ENCODE measurements at regions not wholly inside any gene's neighbourhood (a gene's known extent, or its start where the extent isn't known, plus 50 kb on each side); places are given as distances from the start of the nearest gene placed in this dataset.
A peak's percentile ranks its signal among the peaks of the same experiment; 100 is the strongest.

GRCh38 chr11:23973244-23973643, 523.6 kb upstream of the LUZP2 start:
- DNase-seq: no peak

- no peak for DNase-seq
Observed at GRCh38 chr11:23974051-23974450, 522.8 kb upstream of the LUZP2 start.

- DNase-seq: no peak
Observed at GRCh38 chr11:23974601-23975000, 522.3 kb upstream of the LUZP2 start.

GRCh38 chr11:23976426-23976825, 520.4 kb upstream of the LUZP2 start:
- DNase-seq: no peak

GRCh38 chr11:23976841-23977271, 520.0 kb upstream of the LUZP2 start:
- no peak for DNase-seq

- DNase-seq: no peak
Observed at GRCh38 chr11:23988381-23989006, 508.4 kb upstream of the LUZP2 start.

GRCh38 chr11:23990346-23991164, 506.3 kb upstream of the LUZP2 start:
- DNase-seq: no peak

GRCh38 chr11:23991165-23991539, 505.7 kb upstream of the LUZP2 start:
- no peak for DNase-seq

- DNase-seq: no peak
Observed at GRCh38 chr11:23995891-23996290, 501.0 kb upstream of the LUZP2 start.

GRCh38 chr11:23997356-23997755, 499.5 kb upstream of the LUZP2 start:
- no peak for DNase-seq

- DNase-seq: peak; percentile 31
Observed at GRCh38 chr11:24005202-24005876, 491.5 kb upstream of the LUZP2 start.

GRCh38 chr11:24043842-24044241, 453.0 kb upstream of the LUZP2 start:
- DNase-seq: no peak

GRCh38 chr11:24046731-24047130, 450.1 kb upstream of the LUZP2 start:
- no peak for DNase-seq

GRCh38 chr11:24056051-24056450, 440.8 kb upstream of the LUZP2 start:
- no peak for DNase-seq

- no peak for DNase-seq
Observed at GRCh38 chr11:24060125-24060524, 436.7 kb upstream of the LUZP2 start.

- DNase-seq: no peak
Observed at GRCh38 chr11:24064309-24064903, 432.4 kb upstream of the LUZP2 start.

GRCh38 chr11:24068197-24068596, 428.7 kb upstream of the LUZP2 start:
- no peak for DNase-seq

GRCh38 chr11:24070435-24070834, 426.4 kb upstream of the LUZP2 start:
- no peak for DNase-seq

GRCh38 chr11:24078018-24078417, 418.8 kb upstream of the LUZP2 start:
- no peak for DNase-seq

GRCh38 chr11:24082241-24082640, 414.6 kb upstream of the LUZP2 start:
- no peak for DNase-seq

- DNase-seq: no peak
Observed at GRCh38 chr11:24082860-24083259, 414.0 kb upstream of the LUZP2 start.

- no peak for DNase-seq
Observed at GRCh38 chr11:24084956-24085355, 411.9 kb upstream of the LUZP2 start.

- no peak for DNase-seq
Observed at GRCh38 chr11:24086921-24087320, 409.9 kb upstream of the LUZP2 start.

- DNase-seq: no peak
Observed at GRCh38 chr11:24091594-24091993, 405.3 kb upstream of the LUZP2 start.

Data from DMS79 treated with DMSO at 0.1 percent for 48 hours (cell line).